ENCODE measurements at regions not wholly inside any gene's neighbourhood (a gene's known extent, or its start where the extent isn't known, plus 50 kb on each side); places are given as distances from the start of the nearest gene placed in this dataset.

GRCh38 chr2:16137080-16137755 lies 196.9 kb downstream of the MYCN start:
- Histone ChIP-seq H3K27ac (ENCODE audit: low read depth in 1 of 2, low read length in 2 of 2) (no peak overlapping the region), H3K27me3 (ENCODE audit: control insufficient read depth in 4 of 4, insufficient read depth in 4 of 4, low read length in 3 of 4) (no peaks in the 10 kb centered on the region), H3K36me3 (ENCODE audit: control insufficient read depth in 4 of 4, insufficient read depth in 3 of 4, low read depth in 1 of 4, low read length in 3 of 4) (no peaks in the 10 kb centered on the region), H3K4me1 (ENCODE audit: control insufficient read depth in 4 of 4, insufficient read depth in 4 of 4, low read length in 3 of 4) (no peaks in the 10 kb centered on the region), H3K9ac (ENCODE audit: low read depth in 1 of 2, low read length in 2 of 2) (no peak overlapping the region), H3K9me3 (ENCODE audit: control insufficient read depth in 4 of 4, low read length in 3 of 4) (no peaks in the 10 kb centered on the region), H3K4me3 (ENCODE audit: low read depth in 1 of 3, low read length in 3 of 3) (no peak overlapping the region)
- TF ChIP-seq RAD21 (IDR thresholded peaks at IDR 0.05): no peak
- TF ChIP-seq GABPA (IDR thresholded peaks at IDR 0.05 in 1 of 2, conservative IDR thresholded peaks at IDR 0.05 in 1 of 2): no peak
- no peak for TF ChIP-seq ZBTB33 (IDR thresholded peaks at IDR 0.05)
- TF ChIP-seq HNF4A (conservative IDR thresholded peaks at IDR 0.05): no peak
- no peak for TF ChIP-seq REST (IDR thresholded peaks at IDR 0.05)
- no peak for TF ChIP-seq EGR1 (IDR thresholded peaks at IDR 0.05; ENCODE audit: low read depth in 2 of 2)
- TF ChIP-seq NR2F2 (IDR thresholded peaks at IDR 0.05): no peak
- no peak for TF ChIP-seq TAF1 (conservative IDR thresholded peaks at IDR 0.05)
- TF ChIP-seq RXRA (IDR thresholded peaks at IDR 0.05): no peak
- WGBS: 87% methylated on average over 5 of the region's 5 CpGs
- DNase-seq (ENCODE audit: low spot score): no peak

- Histone ChIP-seq H3K4me1 (ENCODE audit: control insufficient read depth in 4 of 4, insufficient read depth in 4 of 4, low read length in 3 of 4) (no peaks in the 10 kb centered on the region), H3K9me3 (ENCODE audit: control insufficient read depth in 4 of 4, low read length in 3 of 4) (no peaks in the 10 kb centered on the region), H3K27me3 (ENCODE audit: control insufficient read depth in 4 of 4, insufficient read depth in 4 of 4, low read length in 3 of 4) (no peaks in the 10 kb centered on the region), H3K27ac (ENCODE audit: low read depth in 1 of 2, low read length in 2 of 2) (no peak overlapping the region), H3K36me3 (ENCODE audit: control insufficient read depth in 4 of 4, insufficient read depth in 3 of 4, low read depth in 1 of 4, low read length in 3 of 4) (no peaks in the 10 kb centered on the region), H3K4me3 (ENCODE audit: low read depth in 1 of 3, low read length in 3 of 3) (no peak overlapping the region), H3K9ac (ENCODE audit: low read depth in 1 of 2, low read length in 2 of 2) (no peak overlapping the region)
- WGBS: 81% methylated on average over 3 of the region's 3 CpGs
- no peak for TF ChIP-seq NR2F2 (IDR thresholded peaks at IDR 0.05)
- no peak for TF ChIP-seq RXRA (IDR thresholded peaks at IDR 0.05)
- no peak for TF ChIP-seq TAF1 (conservative IDR thresholded peaks at IDR 0.05)
- TF ChIP-seq ATF3 (IDR thresholded peaks at IDR 0.05): no peak
- TF ChIP-seq REST (IDR thresholded peaks at IDR 0.05): no peak
- TF ChIP-seq FOXA1 (IDR thresholded peaks at IDR 0.05): no peak
- no peak for TF ChIP-seq ZBTB33 (IDR thresholded peaks at IDR 0.05)
- no peak for DNase-seq (ENCODE audit: low spot score)
Observed at GRCh38 chr2:16136461-16137035, 196.2 kb downstream of the MYCN start.
